ENCODE measurements at regions not wholly inside any gene's neighbourhood (a gene's known extent, or its start where the extent isn't known, plus 50 kb on each side); places are given as distances from the start of the nearest gene placed in this dataset.
"Not testable (repeated sequence)": the region's sequence is repeated elsewhere in the genome, so short reads cannot be mapped to it uniquely, and the experiment has no call there.

- H3K36me3 Mint-ChIP-seq (ENCODE audit: low read depth), result peaks cover 2% of the 10 kb centered on the region
- H3K4me3 Mint-ChIP-seq, result no peak overlapping the region
- peaks cover 4% of the 10 kb centered on the region for H3K4me1 Mint-ChIP-seq
- ChIA-PET CTCF (no interaction called here), POLR2A (no interaction called here)
- H3K9me3 Mint-ChIP-seq, result peaks cover 5% of the 10 kb centered on the region
- H3K27ac Mint-ChIP-seq, result no peak overlapping the region
- H3K27me3 Mint-ChIP-seq, result no peaks in the 10 kb centered on the region
- DNase-seq, result no peak
- ATAC-seq (ENCODE audit: low read depth), result no peak
- intact Hi-C loops (cut with micrococcal nuclease), result no loop called here
- no peak for TF ChIP-seq CTCF (IDR thresholded peaks at IDR 0.05)
Measured at GRCh38 chr5:56376128-56376527, 143.0 kb upstream of the ANKRD55 start.

- Mint-ChIP-seq H3K36me3 (ENCODE audit: low read depth) (peaks cover 2% of the 10 kb centered on the region), H3K27me3 (no peaks in the 10 kb centered on the region), H3K4me3 (no peak overlapping the region), H3K9me3 (peaks cover 8% of the 10 kb centered on the region), H3K27ac (no peak overlapping the region), H3K4me1 (peaks cover 4% of the 10 kb centered on the region)
- ChIA-PET CTCF (no interaction called here), POLR2A (no interaction called here)
- intact Hi-C loops (cut with micrococcal nuclease), result no loop called here
- ATAC-seq (ENCODE audit: low read depth), result no peak
- no peak for DNase-seq
- TF ChIP-seq CTCF (IDR thresholded peaks at IDR 0.05), result no peak
Measured at GRCh38 chr5:56375011-56375410, 141.9 kb upstream of the ANKRD55 start.

GRCh38 chr5:56372491-56372890 is 139.4 kb upstream of the ANKRD55 start:
- H3K4me3 Mint-ChIP-seq; ATAC-seq (ENCODE audit: low read depth); H3K27ac Mint-ChIP-seq; H3K9me3 Mint-ChIP-seq; POLR2A ChIA-PET; H3K27me3 Mint-ChIP-seq; H3K36me3 Mint-ChIP-seq (ENCODE audit: low read depth); DNase-seq; H3K4me1 Mint-ChIP-seq; CTCF ChIA-PET; intact Hi-C loops (cut with micrococcal nuclease): not testable (repeated sequence)

GRCh38 chr5:56369361-56369811 is 136.3 kb upstream of the ANKRD55 start:
- TF ChIP-seq CTCF (IDR thresholded peaks at IDR 0.05), result no peak
- no peaks in the 10 kb centered on the region for H3K4me1 Mint-ChIP-seq
- no peaks in the 10 kb centered on the region for H3K36me3 Mint-ChIP-seq (ENCODE audit: low read depth)
- CTCF ChIA-PET, result interaction anchor here (0.6 kb wide), 1 partner anchor 769 kb away, joined by 4 read pairs; no protein-coding TSS in a partner anchor
- intact Hi-C loops (cut with micrococcal nuclease), result no loop called here
- POLR2A ChIA-PET, result no interaction called here
- DNase-seq (no peak), ATAC-seq (ENCODE audit: low read depth) (no peak)
- no peak overlapping the region for H3K27ac Mint-ChIP-seq
- H3K4me3 Mint-ChIP-seq, result no peak overlapping the region
- H3K27me3 Mint-ChIP-seq, result no peaks in the 10 kb centered on the region
- H3K9me3 Mint-ChIP-seq, result peaks cover 3% of the 10 kb centered on the region

- no peak overlapping the region for H3K4me3 Mint-ChIP-seq
- no peaks in the 10 kb centered on the region for H3K4me1 Mint-ChIP-seq
- H3K27ac Mint-ChIP-seq, result no peak overlapping the region
- ChIA-PET CTCF (no interaction called here), POLR2A (no interaction called here)
- no peaks in the 10 kb centered on the region for H3K27me3 Mint-ChIP-seq
- DNase-seq (no peak), ATAC-seq (ENCODE audit: low read depth) (no peak)
- peaks cover 3% of the 10 kb centered on the region for H3K9me3 Mint-ChIP-seq
- H3K36me3 Mint-ChIP-seq (ENCODE audit: low read depth), result no peaks in the 10 kb centered on the region
- no peak for TF ChIP-seq CTCF (IDR thresholded peaks at IDR 0.05)
- intact Hi-C loops (cut with micrococcal nuclease), result no loop called here
Measured at GRCh38 chr5:56367748-56368147, 134.6 kb upstream of the ANKRD55 start.

GRCh38 chr5:56366986-56367385 is 133.9 kb upstream of the ANKRD55 start:
- Mint-ChIP-seq H3K4me3 (no peak overlapping the region), H3K27me3 (no peaks in the 10 kb centered on the region), H3K9me3 (peaks cover 3% of the 10 kb centered on the region), H3K36me3 (ENCODE audit: low read depth) (no peaks in the 10 kb centered on the region), H3K4me1 (no peaks in the 10 kb centered on the region), H3K27ac (no peak overlapping the region)
- TF ChIP-seq CTCF (IDR thresholded peaks at IDR 0.05), result no peak
- ChIA-PET POLR2A (interaction anchor here (0.5 kb wide), 1 partner anchor 464 kb away, joined by 4 read pairs; no protein-coding TSS in a partner anchor), CTCF (no interaction called here)
- DNase-seq, result no peak
- intact Hi-C loops (cut with micrococcal nuclease), result no loop called here
- ATAC-seq (ENCODE audit: low read depth), result no peak

Measured in activated B cell treated with CpG ODN at 0.5 μM for 24 hours (primary cell).